ENCODE measurements at regions not wholly inside any gene's neighbourhood (a gene's known extent, or its start where the extent isn't known, plus 50 kb on each side); places are given as distances from the start of the nearest gene placed in this dataset.

DNA sequence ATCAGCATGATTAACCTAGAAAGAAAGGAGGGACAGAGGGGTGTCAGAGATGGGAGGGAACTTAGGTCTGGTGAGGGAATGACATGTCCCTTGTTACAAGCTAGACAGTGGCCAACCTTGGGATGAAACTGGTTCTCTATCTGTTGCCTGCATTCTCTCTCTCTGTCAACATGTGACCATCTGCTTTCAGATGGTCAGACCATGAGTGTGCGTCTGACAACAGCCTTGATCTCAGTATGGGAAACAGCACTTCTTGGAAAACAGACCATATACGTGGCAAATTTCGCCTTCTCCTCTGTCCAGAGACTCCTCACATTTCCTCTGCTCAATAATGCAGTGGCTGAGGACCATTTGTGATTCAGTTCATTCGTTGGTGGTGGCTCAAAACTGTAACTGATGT is 845.9 kb downstream of the TYW1 start:
- TF ChIP-seq, protein P1, sequence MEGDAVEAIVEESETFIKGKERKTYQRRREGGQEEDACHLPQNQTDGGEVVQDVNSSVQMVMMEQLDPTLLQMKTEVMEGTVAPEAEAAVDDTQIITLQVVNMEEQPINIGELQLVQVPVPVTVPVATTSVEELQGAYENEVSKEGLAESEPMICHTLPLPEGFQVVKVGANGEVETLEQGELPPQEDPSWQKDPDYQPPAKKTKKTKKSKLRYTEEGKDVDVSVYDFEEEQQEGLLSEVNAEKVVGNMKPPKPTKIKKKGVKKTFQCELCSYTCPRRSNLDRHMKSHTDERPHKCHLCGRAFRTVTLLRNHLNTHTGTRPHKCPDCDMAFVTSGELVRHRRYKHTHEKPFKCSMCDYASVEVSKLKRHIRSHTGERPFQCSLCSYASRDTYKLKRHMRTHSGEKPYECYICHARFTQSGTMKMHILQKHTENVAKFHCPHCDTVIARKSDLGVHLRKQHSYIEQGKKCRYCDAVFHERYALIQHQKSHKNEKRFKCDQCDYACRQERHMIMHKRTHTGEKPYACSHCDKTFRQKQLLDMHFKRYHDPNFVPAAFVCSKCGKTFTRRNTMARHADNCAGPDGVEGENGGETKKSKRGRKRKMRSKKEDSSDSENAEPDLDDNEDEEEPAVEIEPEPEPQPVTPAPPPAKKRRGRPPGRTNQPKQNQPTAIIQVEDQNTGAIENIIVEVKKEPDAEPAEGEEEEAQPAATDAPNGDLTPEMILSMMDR (conservative IDR thresholded peaks at IDR 0.05; ENCODE audit: low read depth, low read length) = no peak
- no peak for TF ChIP-seq EZH2phosphoT487 (IDR thresholded peaks at IDR 0.05; ENCODE audit: borderline replicate concordance, low read length)
- DNase-seq (no peak), ATAC-seq (no peak)
- CTCF ChIA-PET = no interaction called here
- no peaks in the 10 kb centered on the region for H3K79me2 ChIP-seq (ENCODE audit: low read length)
- no peaks in the 10 kb centered on the region for H3K9me3 ChIP-seq (ENCODE audit: low read length)
- H2AFZ ChIP-seq (ENCODE audit: low read length) = no peak overlapping the region
- H3K27ac ChIP-seq (ENCODE audit: low read length) = no peak overlapping the region
- H3K36me3 ChIP-seq (ENCODE audit: low read depth, low read length) = no peaks in the 10 kb centered on the region
- no peaks in the 10 kb centered on the region for H3F3A ChIP-seq (ENCODE audit: low read length, unreplicated experiment)
- H3K4me2 ChIP-seq (ENCODE audit: low read length) = no peak overlapping the region
- POLR2A ChIA-PET (ENCODE audit: unreplicated experiment) = no interaction called here
- no peaks in the 10 kb centered on the region for H3K9me2 ChIP-seq (replicated peaks; ENCODE audit: low read length)
- no peaks in the 10 kb centered on the region for H4K20me1 ChIP-seq (ENCODE audit: low read length)
- H3K9ac ChIP-seq (ENCODE audit: low read length) = no peak overlapping the region
- no TSS peak for BruUV-seq (replicated peaks)
- H3K4me1 ChIP-seq (ENCODE audit: insufficient read depth, low read length) = no peaks in the 10 kb centered on the region
- intact Hi-C loops (cut with micrococcal nuclease) = no loop called here
- no peaks in the 10 kb centered on the region for H3K27me3 ChIP-seq (ENCODE audit: low read length)
- H3K4me3 ChIP-seq (ENCODE audit: low read length) = no peak overlapping the region

DNA sequence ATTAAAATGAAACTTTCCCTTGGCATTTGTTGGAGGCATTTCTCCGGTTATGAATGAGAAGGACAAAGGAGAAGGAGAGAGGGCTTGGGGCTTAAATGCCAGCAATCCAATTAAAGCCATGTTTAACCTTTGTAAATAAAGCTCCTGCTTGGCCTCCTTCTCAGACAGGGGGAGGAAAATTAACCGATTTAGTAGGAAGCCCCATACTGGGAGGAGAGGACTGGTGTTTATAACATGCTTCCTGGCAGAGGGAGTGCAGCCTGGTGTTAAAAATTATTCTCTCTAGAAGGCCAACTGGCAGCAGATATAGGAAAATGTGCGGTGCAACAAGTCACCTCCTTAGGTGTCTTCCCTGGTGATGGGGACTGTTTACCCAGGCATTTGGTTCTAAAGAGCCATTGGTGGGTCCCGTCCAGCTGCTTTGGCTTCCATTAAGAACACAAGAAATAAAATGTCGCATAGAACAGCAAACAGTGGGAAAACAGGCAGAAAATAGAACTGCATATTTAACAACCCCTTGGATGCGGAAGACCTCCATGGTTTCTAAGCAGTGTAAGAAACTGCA is 846.5 kb downstream of the TYW1 start:
- no peak overlapping the region for H3K4me3 ChIP-seq (ENCODE audit: low read length)
- no peaks in the 10 kb centered on the region for H3K79me2 ChIP-seq (ENCODE audit: low read length)
- DNase-seq (no peak), ATAC-seq (no peak)
- no peak overlapping the region for H3K4me2 ChIP-seq (ENCODE audit: low read length)
- ChIA-PET POLR2A (ENCODE audit: unreplicated experiment) (no interaction called here), CTCF (no interaction called here)
- no peaks in the 10 kb centered on the region for H3F3A ChIP-seq (ENCODE audit: low read length, unreplicated experiment)
- no peaks in the 10 kb centered on the region for H3K36me3 ChIP-seq (ENCODE audit: low read depth, low read length)
- intact Hi-C loops (cut with micrococcal nuclease) = no loop called here
- H4K20me1 ChIP-seq (ENCODE audit: low read length) = no peaks in the 10 kb centered on the region
- TF ChIP-seq EZH2phosphoT487 (IDR thresholded peaks at IDR 0.05; ENCODE audit: borderline replicate concordance, low read length) (no peak), EZH2 (IDR thresholded peaks at IDR 0.05; ENCODE audit: low read length, unreplicated experiment) (no peak)
- TF ChIP-seq, protein P1 (conservative IDR thresholded peaks at IDR 0.05; ENCODE audit: low read depth, low read length) = no peak
- no peaks in the 10 kb centered on the region for H3K4me1 ChIP-seq (ENCODE audit: insufficient read depth, low read length)
- no peaks in the 10 kb centered on the region for H3K9me3 ChIP-seq (ENCODE audit: low read length)
- no peak overlapping the region for H3K27ac ChIP-seq (ENCODE audit: low read length)
- no peaks in the 10 kb centered on the region for H3K9me2 ChIP-seq (replicated peaks; ENCODE audit: low read length)
- no TSS peak for BruUV-seq (replicated peaks)
- H2AFZ ChIP-seq (ENCODE audit: low read length) = no peak overlapping the region
- no peaks in the 10 kb centered on the region for H3K27me3 ChIP-seq (ENCODE audit: low read length)
- no peak overlapping the region for H3K9ac ChIP-seq (ENCODE audit: low read length)

- H3K79me2 ChIP-seq (ENCODE audit: low read length) = no peaks in the 10 kb centered on the region
- no peaks in the 10 kb centered on the region for H3K4me1 ChIP-seq (ENCODE audit: insufficient read depth, low read length)
- H3K9me2 ChIP-seq (replicated peaks; ENCODE audit: low read length) = no peaks in the 10 kb centered on the region
- H2AFZ ChIP-seq (ENCODE audit: low read length) = no peak overlapping the region
- DNase-seq = no peak
- intact Hi-C loops (cut with micrococcal nuclease) = no loop called here
- no peaks in the 10 kb centered on the region for H3K27me3 ChIP-seq (ENCODE audit: low read length)
- ChIA-PET CTCF (no interaction called here), POLR2A (ENCODE audit: unreplicated experiment) (no interaction called here)
- H3K4me2 ChIP-seq (ENCODE audit: low read length) = no peak overlapping the region
- H3F3A ChIP-seq (ENCODE audit: low read length, unreplicated experiment) = no peaks in the 10 kb centered on the region
- no peak overlapping the region for H3K9ac ChIP-seq (ENCODE audit: low read length)
- ATAC-seq = no peak
- BruUV-seq (replicated peaks) = no TSS peak
- no peaks in the 10 kb centered on the region for H3K36me3 ChIP-seq (ENCODE audit: low read depth, low read length)
- H3K9me3 ChIP-seq (ENCODE audit: low read length) = no peaks in the 10 kb centered on the region
- H3K4me3 ChIP-seq (ENCODE audit: low read length) = no peak overlapping the region
- H3K27ac ChIP-seq (ENCODE audit: low read length) = no peak overlapping the region
- TF ChIP-seq, protein P1 (conservative IDR thresholded peaks at IDR 0.05; ENCODE audit: low read depth, low read length) = no peak
- TF ChIP-seq EZH2phosphoT487 (IDR thresholded peaks at IDR 0.05; ENCODE audit: borderline replicate concordance, low read length) (no peak), EZH2 (IDR thresholded peaks at IDR 0.05; ENCODE audit: low read length, unreplicated experiment) (no peak)
- H4K20me1 ChIP-seq (ENCODE audit: low read length) = no peaks in the 10 kb centered on the region
Observed at GRCh38 chr7:67843615-67844014, 847.0 kb downstream of the TYW1 start.
